HL-60 (cell line): ENCODE measurements at regions not wholly inside any gene's neighbourhood (a gene's known extent, or its start where the extent isn't known, plus 50 kb on each side); places are given as distances from the start of the nearest gene placed in this dataset.

Source experiments
- DNase-seq, 2 experiments: peaks; one replicate each; pipeline ENCODE4 v3.0.0-alpha.2; 2010 to 2020; ENCODE audit warnings: low read depth in 1 of 2, low spot score in 1 of 2
- H3K27ac ChIP-seq: fragments of 250-450 bp; sonication (Bioruptor Pico); replicated peaks from 2 replicates; pipeline ENCODE4 v1.5.1; 2020; ENCODE audit warnings: mild to moderate bottlenecking, moderate library complexity
- H3K27me3 ChIP-seq: fragments of 250-450 bp; sonication (Bioruptor Pico); 2 replicates; pipeline ENCODE4 v1.5.1; 2021; ENCODE audit warnings: mild to moderate bottlenecking, moderate library complexity; ENCODE audit not compliant: insufficient read depth, poor library complexity, severe bottlenecking
- H3K4me3 ChIP-seq: replicated peaks from 2 replicates; pipeline ENCODE4 v1.5.1; 2011; ENCODE audit warnings: mild to moderate bottlenecking, control low read depth, low read length; ENCODE audit not compliant: insufficient read depth
- CTCF ChIP-seq: IDR thresholded peaks from one replicate; pipeline ENCODE4 v1.5.1; 2011; ENCODE audit warnings: low read length, control low read depth, inconsistent platforms; ENCODE audit not compliant: insufficient read depth
- GABPA ChIP-seq: IDR thresholded peaks from 2 replicates; pipeline ENCODE4 v1.6.1; 2012; ENCODE audit warnings: low read depth
- POLR2AphosphoS5 ChIP-seq: IDR thresholded peaks from 2 replicates; pipeline ENCODE4 v1.6.1; 2012; ENCODE audit warnings: low read depth
- REST ChIP-seq: IDR thresholded peaks from 2 replicates; pipeline ENCODE4 v1.6.1; 2012; ENCODE audit warnings: low read depth; ENCODE audit not compliant: insufficient replicate concordance
- SPI1 ChIP-seq: IDR thresholded peaks from 2 replicates; pipeline ENCODE4 v1.6.1; 2012; ENCODE audit warnings: low read depth, mild to moderate bottlenecking, borderline replicate concordance

- Histone ChIP-seq H3K27ac (no peak overlapping the region), H3K4me3 (no peak overlapping the region), H3K27me3 (no peaks in the 10 kb centered on the region)
- DNase-seq: no peak
- TF ChIP-seq REST: no peak
- no peak for TF ChIP-seq POLR2AphosphoS5
- no peak for TF ChIP-seq GABPA
- no peak for TF ChIP-seq SPI1
- TF ChIP-seq CTCF: no peak
These were observed 246.4 kb downstream of the C12orf50 start for GRCh38 chr12:87782838-87783237.

- TF ChIP-seq SPI1 (no peak), GABPA (no peak), POLR2AphosphoS5 (no peak), CTCF (no peak), REST (no peak)
- H3K27ac ChIP-seq: no peak overlapping the region
- no peak for DNase-seq
- H3K27me3 ChIP-seq: no peaks in the 10 kb centered on the region
- no peak overlapping the region for H3K4me3 ChIP-seq
These were observed 249.2 kb downstream of the C12orf50 start for GRCh38 chr12:87779858-87780498.

- TF ChIP-seq SPI1: no peak
- no peak for TF ChIP-seq CTCF
- H3K4me3 ChIP-seq: no peak overlapping the region
- DNase-seq: no peak
- H3K27ac ChIP-seq: no peak overlapping the region
- no peaks in the 10 kb centered on the region for H3K27me3 ChIP-seq
These were observed 250.2 kb downstream of the C12orf50 start for GRCh38 chr12:87779016-87779415.

- Histone ChIP-seq H3K27me3 (no peaks in the 10 kb centered on the region), H3K4me3 (no peak overlapping the region), H3K27ac (no peak overlapping the region)
- no peak for DNase-seq
- no peak for TF ChIP-seq POLR2AphosphoS5
These were observed 251.1 kb downstream of the C12orf50 start for GRCh38 chr12:87778065-87778464.
